ENCODE measurements at regions not wholly inside any gene's neighbourhood (a gene's known extent, or its start where the extent isn't known, plus 50 kb on each side); places are given as distances from the start of the nearest gene placed in this dataset.

GRCh38 chr18:50444539-50444938 is 69.7 kb downstream of the SKA1 start:
- no peak for DNase-seq (ENCODE audit: low read depth)
- H3K4me3 ChIP-seq (ENCODE audit: low read depth, low read length), result no peak overlapping the region
- no peak for TF ChIP-seq CTCF (IDR thresholded peaks at IDR 0.05; ENCODE audit: low read depth, low read length, missing control alignments)

GRCh38 chr18:50446629-50447028 is 71.8 kb downstream of the SKA1 start:
- no peak for TF ChIP-seq CTCF (IDR thresholded peaks at IDR 0.05; ENCODE audit: low read depth, low read length, missing control alignments)
- H3K4me3 ChIP-seq (ENCODE audit: low read depth, low read length), result no peak overlapping the region
- DNase-seq (ENCODE audit: low read depth), result no peak

GRCh38 chr18:50447102-50447741 is 72.4 kb downstream of the SKA1 start:
- H3K4me3 ChIP-seq (ENCODE audit: low read depth, low read length), result no peak overlapping the region
- no peak for DNase-seq (ENCODE audit: low read depth)
- no peak for TF ChIP-seq CTCF (IDR thresholded peaks at IDR 0.05; ENCODE audit: low read depth, low read length, missing control alignments)

GRCh38 chr18:50447952-50448351 is 73.1 kb downstream of the SKA1 start:
- TF ChIP-seq CTCF (IDR thresholded peaks at IDR 0.05; ENCODE audit: low read depth, low read length, missing control alignments), result no peak
- no peak overlapping the region for H3K4me3 ChIP-seq (ENCODE audit: low read depth, low read length)
- DNase-seq (ENCODE audit: low read depth), result no peak

- no peak for TF ChIP-seq CTCF (IDR thresholded peaks at IDR 0.05; ENCODE audit: low read depth, low read length, missing control alignments)
- no peak for DNase-seq (ENCODE audit: low read depth)
- no peak overlapping the region for H3K4me3 ChIP-seq (ENCODE audit: low read depth, low read length)
These were observed 76.4 kb downstream of the SKA1 start for GRCh38 chr18:50451100-50451842.

- TF ChIP-seq CTCF (IDR thresholded peaks at IDR 0.05; ENCODE audit: low read depth, low read length, missing control alignments), result no peak
- H3K4me3 ChIP-seq (ENCODE audit: low read depth, low read length), result no peak overlapping the region
- DNase-seq (ENCODE audit: low read depth), result no peak
These were observed 78.3 kb downstream of the SKA1 start for GRCh38 chr18:50453014-50453680.
